Mucosa of descending colon (tissue), 3 donors: ENCODE measurements at regions not wholly inside any gene's neighbourhood (a gene's known extent, or its start where the extent isn't known, plus 50 kb on each side); places are given as distances from the start of the nearest gene placed in this dataset.

Source experiments
- ATAC-seq: fragments of 200-7000 bp; cut with Tn5 transposase; one replicate; pipeline ENCODE4 v1.9.1; 2020; ENCODE audit warnings: mild to moderate bottlenecking, moderate library complexity
- DNase-seq, 3 donors: peaks; one replicate each; pipeline ENCODE4 v3.0.0-alpha.2; 2020
- H3K36me3 ChIP-seq: fragments of 200-600 bp; one replicate; pipeline ENCODE4 v1.8.0; 2021; ENCODE audit warnings: low read depth, mild to moderate bottlenecking
- H3K4me1 ChIP-seq: fragments of 200-600 bp; one replicate; pipeline ENCODE4 v1.8.0; 2021; ENCODE audit warnings: low read depth, mild to moderate bottlenecking
- H3K4me3 ChIP-seq: fragments of 200-600 bp; one replicate; pipeline ENCODE4 v1.8.0; 2021; ENCODE audit warnings: mild to moderate bottlenecking
- H3K9me3 ChIP-seq: fragments of 200-600 bp; one replicate; pipeline ENCODE4 v1.8.0; 2021; ENCODE audit warnings: mild to moderate bottlenecking
- CTCF ChIP-seq: fragments of 200-600 bp; IDR thresholded peaks from one replicate; pipeline ENCODE4 v1.8.0; 2022; ENCODE audit warnings: antibody characterized with exemption, mild to moderate bottlenecking
- intact Hi-C, 2 donors: fragments of 100-400 bp; cut with DNase I in 1 of 2; cut with micrococcal nuclease in 1 of 2; formaldehyde crosslinking; loops; one replicate each; pipeline versions ENCODE4 v1.11.0 to v1.11.1; 2022; cut with DNase I, micrococcal nuclease
- donor health status: DM: no; HTN: no; CAD: no; lungs with moderate emphysema.
- donor health status: DM: no; HTN: no; CAD: no.
- donor health status: DM: no; HTN: yes; CAD: no.

- no peak for TF ChIP-seq CTCF
- no peak for DNase-seq
- no peaks in the 10 kb centered on the region for H3K4me1 ChIP-seq
- intact Hi-C loops: no loop called here
- ATAC-seq: no peak
- H3K4me3 ChIP-seq: no peak overlapping the region
- H3K9me3 ChIP-seq: no peaks in the 10 kb centered on the region
- H3K36me3 ChIP-seq: no peaks in the 10 kb centered on the region
Observed at GRCh38 chr5:1665231-1665630, 134.4 kb downstream of the MRPL36 start.

- TF ChIP-seq CTCF: no peak
- ATAC-seq (no peak), DNase-seq (no peak)
- Histone ChIP-seq H3K36me3 (no peaks in the 10 kb centered on the region), H3K4me3 (no peak overlapping the region), H3K4me1 (no peaks in the 10 kb centered on the region), H3K9me3 (no peaks in the 10 kb centered on the region)
- intact Hi-C loops: no loop called here
Observed at GRCh38 chr5:1663186-1663585, 136.5 kb downstream of the MRPL36 start.

GRCh38 chr5:1662559-1663085 lies 137.0 kb downstream of the MRPL36 start:
- Histone ChIP-seq H3K9me3 (no peaks in the 10 kb centered on the region), H3K4me1 (no peaks in the 10 kb centered on the region), H3K4me3 (no peak overlapping the region), H3K36me3 (no peaks in the 10 kb centered on the region)
- DNase-seq: no peak
- no peak for TF ChIP-seq CTCF
- intact Hi-C loops: no loop called here
- no peak for ATAC-seq

- H3K9me3 ChIP-seq: no peaks in the 10 kb centered on the region
- no peak for TF ChIP-seq CTCF
- H3K36me3 ChIP-seq: no peaks in the 10 kb centered on the region
- ATAC-seq (no peak), DNase-seq (no peak)
- intact Hi-C loops: no loop called here
- no peak overlapping the region for H3K4me3 ChIP-seq
- H3K4me1 ChIP-seq: no peaks in the 10 kb centered on the region
Observed at GRCh38 chr5:1661831-1662558, 137.6 kb downstream of the MRPL36 start.

- Histone ChIP-seq H3K4me1 (no peaks in the 10 kb centered on the region), H3K36me3 (no peaks in the 10 kb centered on the region), H3K4me3 (no peak overlapping the region), H3K9me3 (no peaks in the 10 kb centered on the region)
- no peak for TF ChIP-seq CTCF
- no peak for DNase-seq
- intact Hi-C loops: no loop called here
- ATAC-seq: no peak
Observed at GRCh38 chr5:1661311-1661710, 137.6 kb upstream of the LPCAT1 start.
